HEK293 (cell line): ENCODE measurements at regions not wholly inside any gene's neighbourhood (a gene's known extent, or its start where the extent isn't known, plus 50 kb on each side); places are given as distances from the start of the nearest gene placed in this dataset.

ENCODE experiments used
- CTCF ChIP-seq: fragments of 450-650 bp; formaldehyde crosslinking; IDR thresholded peaks from 2 replicates; pipeline ENCODE4 v1.5.1; 2016; ENCODE audit warnings: missing biosample characterization, missing genetic modification characterization
- YY1 ChIP-seq: fragments of 450-650 bp; formaldehyde crosslinking; IDR thresholded peaks from 2 replicates; pipeline ENCODE4 v1.5.1; 2018; ENCODE audit warnings: missing biosample characterization, missing genetic modification characterization
- ZNF138 ChIP-seq: fragments of 450-650 bp; formaldehyde crosslinking; IDR thresholded peaks from 2 replicates; pipeline ENCODE4 v1.5.1; 2016; ENCODE audit warnings: missing biosample characterization, missing genetic modification characterization, borderline replicate concordance
- ZNF214 ChIP-seq: fragments of 450-650 bp; formaldehyde crosslinking; IDR thresholded peaks from 2 replicates; pipeline ENCODE4 v1.5.1; 2017; ENCODE audit warnings: missing biosample characterization, mild to moderate bottlenecking, missing genetic modification characterization, borderline replicate concordance
- ZNF26 ChIP-seq: fragments of 450-650 bp; formaldehyde crosslinking; IDR thresholded peaks from 2 replicates; pipeline ENCODE4 v1.5.1; 2016; ENCODE audit warnings: missing biosample characterization, missing genetic modification characterization
- ZNF670 ChIP-seq: fragments of 450-650 bp; formaldehyde crosslinking; IDR thresholded peaks from 2 replicates; pipeline ENCODE4 v1.5.1; 2016; ENCODE audit warnings: missing biosample characterization, missing genetic modification characterization, low read depth

- TF ChIP-seq CTCF (no peak), ZNF670 (tag by site-specific recombination) (no peak), YY1 (tag by site-specific recombination) (no peak), ZNF214 (tag by site-specific recombination) (no peak), ZNF138 (no peak), ZNF26 (tag by site-specific recombination) (no peak)
These were observed 307.7 kb upstream of the TLE4 start for GRCh38 chr9:79264041-79264440.
